ENCODE measurements at regions not wholly inside any gene's neighbourhood (a gene's known extent, or its start where the extent isn't known, plus 50 kb on each side); places are given as distances from the start of the nearest gene placed in this dataset.
"Not testable (repeated sequence)": the region's sequence is repeated elsewhere in the genome, so short reads cannot be mapped to it uniquely, and the experiment has no call there.

- DNase-seq, result no peak
These were observed 485.0 kb upstream of the TSPY4 start for GRCh38 chrY:8852278-8852677.

- DNase-seq, result no peak
These were observed 448.9 kb upstream of the TSPY4 start for GRCh38 chrY:8888371-8888770.

- DNase-seq, result no peak
These were observed 439.4 kb upstream of the TSPY4 start for GRCh38 chrY:8897876-8898275.

GRCh38 chrY:8905141-8905540, 432.1 kb upstream of the TSPY4 start:
- DNase-seq, result no peak

- not testable (repeated sequence) for DNase-seq
These were observed 414.7 kb upstream of the TSPY4 start for GRCh38 chrY:8922576-8922975.
